WERI-Rb-1 (cell line): ENCODE measurements at regions not wholly inside any gene's neighbourhood (a gene's known extent, or its start where the extent isn't known, plus 50 kb on each side); places are given as distances from the start of the nearest gene placed in this dataset.

Source experiments
- DNase-seq: peaks from one replicate; pipeline ENCODE4 v3.0.0-alpha.2; 2020
- H3K27ac ChIP-seq: fragments of 250-450 bp; sonication (Bioruptor Pico); 2 replicates; pipeline ENCODE4 v1.5.1; 2020; ENCODE audit warnings: mild to moderate bottlenecking, moderate library complexity
- H3K27me3 ChIP-seq: fragments of 250-450 bp; sonication (Bioruptor Pico); 2 replicates; pipeline ENCODE4 v1.5.1; 2021; ENCODE audit warnings: mild to moderate bottlenecking, low read depth, moderate library complexity; ENCODE audit not compliant: insufficient read depth, severe bottlenecking
- H3K36me3 ChIP-seq: fragments of 250-450 bp; sonication (Bioruptor Pico); 2 replicates; pipeline ENCODE4 v1.5.1; 2020; ENCODE audit warnings: mild to moderate bottlenecking, moderate library complexity
- H3K4me3 ChIP-seq: 2 replicates; pipeline ENCODE4 v1.5.1; 2011; ENCODE audit warnings: low read depth, mild to moderate bottlenecking, control low read depth, low read length
- H3K9me3 ChIP-seq: fragments of 250-450 bp; sonication (Bioruptor Pico); 2 replicates; pipeline ENCODE4 v1.5.1; 2021; ENCODE audit warnings: mild to moderate bottlenecking, moderate library complexity; ENCODE audit not compliant: severe bottlenecking
- CTCF ChIP-seq: IDR thresholded peaks from 2 replicates; pipeline ENCODE4 v1.5.1; 2011; ENCODE audit warnings: low read depth, mild to moderate bottlenecking, control low read depth, inconsistent platforms, low read length

- Histone ChIP-seq H3K27ac (no peak overlapping the region), H3K27me3 (no peaks in the 10 kb centered on the region), H3K9me3 (peaks cover 4% of the 10 kb centered on the region), H3K4me3 (no peak overlapping the region), H3K36me3 (no peaks in the 10 kb centered on the region)
- DNase-seq = no peak
- no peak for TF ChIP-seq CTCF
Measured at GRCh38 chr1:56236688-56237087, 342.7 kb downstream of the PLPP3 start.

GRCh38 chr1:56235909-56236510 lies 343.4 kb downstream of the PLPP3 start:
- DNase-seq = no peak
- H3K9me3 ChIP-seq = no peaks in the 10 kb centered on the region
- TF ChIP-seq CTCF = no peak
- no peaks in the 10 kb centered on the region for H3K36me3 ChIP-seq
- H3K4me3 ChIP-seq = no peak overlapping the region
- no peaks in the 10 kb centered on the region for H3K27me3 ChIP-seq
- H3K27ac ChIP-seq = no peak overlapping the region

DNA sequence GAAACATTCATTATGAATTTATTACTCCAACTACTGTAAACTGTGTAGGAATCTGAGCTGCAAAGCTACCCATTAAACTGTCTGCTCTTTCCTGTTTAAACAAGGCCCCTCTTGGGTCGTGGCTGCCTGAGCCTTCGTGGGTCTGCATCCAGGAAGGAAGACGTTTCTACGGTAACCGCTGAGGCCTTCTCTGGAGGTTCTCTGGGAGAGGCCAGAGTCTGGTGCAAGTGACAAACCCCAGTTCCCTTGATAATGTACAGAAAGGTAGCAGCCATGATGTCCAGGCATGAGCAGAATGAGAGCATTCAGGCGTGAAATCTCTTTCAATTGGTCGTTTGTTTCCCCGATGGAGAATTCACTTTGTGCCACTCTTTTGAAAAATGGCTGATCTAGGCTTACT lies 350.2 kb downstream of the PLPP3 start:
- Histone ChIP-seq H3K36me3 (no peaks in the 10 kb centered on the region), H3K9me3 (no peaks in the 10 kb centered on the region), H3K27me3 (no peaks in the 10 kb centered on the region), H3K4me3 (no peak overlapping the region), H3K27ac (no peak overlapping the region)
- no peak for TF ChIP-seq CTCF
- no peak for DNase-seq

DNA sequence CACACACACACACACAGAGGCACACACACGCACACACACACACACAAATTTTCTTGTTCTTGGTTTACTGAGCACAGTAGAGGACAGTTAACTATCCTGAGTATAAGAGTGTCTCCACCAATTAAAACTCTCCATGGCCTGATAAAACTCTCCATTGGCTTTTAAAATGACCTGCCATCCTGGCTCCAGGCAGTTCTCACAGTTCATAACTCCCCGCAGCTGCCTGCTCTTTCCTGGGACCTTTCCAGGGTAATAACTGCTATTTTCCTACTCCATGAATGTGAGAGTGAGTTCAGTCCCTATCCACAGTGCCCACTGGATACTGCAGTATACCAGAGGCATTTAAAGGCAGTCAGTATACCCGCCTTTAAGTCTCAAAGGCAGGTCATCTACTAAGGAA lies 351.5 kb downstream of the PLPP3 start:
- H3K36me3 ChIP-seq = no peaks in the 10 kb centered on the region
- H3K27me3 ChIP-seq = no peaks in the 10 kb centered on the region
- H3K4me3 ChIP-seq = no peak overlapping the region
- H3K27ac ChIP-seq = no peak overlapping the region
- H3K9me3 ChIP-seq = no peaks in the 10 kb centered on the region
- DNase-seq = no peak
- no peak for TF ChIP-seq CTCF

DNA sequence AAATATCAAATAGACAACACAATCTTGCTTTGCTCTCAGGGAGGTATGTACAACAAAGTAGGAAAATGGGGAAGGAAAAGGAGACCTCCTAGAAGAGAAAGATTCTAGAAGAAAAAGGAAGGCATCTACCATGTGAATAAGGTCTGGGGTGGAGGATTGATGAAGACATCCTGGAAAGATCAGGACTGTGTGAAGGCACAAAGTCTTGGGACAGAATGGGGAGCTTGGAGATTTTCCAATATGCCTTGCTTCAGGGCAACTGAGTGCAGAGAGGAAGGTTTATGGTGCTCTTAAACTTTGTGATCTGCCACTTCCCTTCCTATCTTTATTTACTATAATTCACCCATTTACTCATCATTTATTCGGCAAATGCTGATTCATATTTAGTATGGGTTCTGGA lies 352.0 kb downstream of the PLPP3 start:
- H3K9me3 ChIP-seq = no peaks in the 10 kb centered on the region
- no peaks in the 10 kb centered on the region for H3K27me3 ChIP-seq
- no peaks in the 10 kb centered on the region for H3K36me3 ChIP-seq
- no peak overlapping the region for H3K4me3 ChIP-seq
- no peak for TF ChIP-seq CTCF
- no peak overlapping the region for H3K27ac ChIP-seq
- no peak for DNase-seq
